Mesenchymal stem cell (in vitro differentiated cells and primary cell): ENCODE measurements at regions not wholly inside any gene's neighbourhood (a gene's known extent, or its start where the extent isn't known, plus 50 kb on each side); places are given as distances from the start of the nearest gene placed in this dataset.

ENCODE experiments used
- DNase-seq: peaks from one replicate; pipeline ENCODE4 v3.0.0-alpha.2; 2013
- H2AFZ ChIP-seq: one replicate; pipeline ENCODE4 v1.6.1; 2013; ENCODE audit warnings: low read depth, mild to moderate bottlenecking, control low read depth, inconsistent platforms, low read length, moderate library complexity
- H2AK5ac ChIP-seq: 2 replicates; pipeline ENCODE4 v1.6.1; 2013; ENCODE audit warnings: low read length, moderate library complexity, mild to moderate bottlenecking, inconsistent platforms; ENCODE audit not compliant: severe bottlenecking
- H2BK120ac ChIP-seq: one replicate; pipeline ENCODE4 v1.6.1; 2013; ENCODE audit warnings: low read depth, mild to moderate bottlenecking, inconsistent platforms, low read length, moderate library complexity
- H2BK12ac ChIP-seq, 2 experiments: one replicate each; pipeline ENCODE4 v1.6.1; 2013; ENCODE audit warnings: inconsistent platforms in 2 of 2, low read length in 2 of 2, mild to moderate bottlenecking in 2 of 2, moderate library complexity in 2 of 2, control low read depth in 1 of 2
- H2BK15ac ChIP-seq: one replicate; pipeline ENCODE4 v1.6.1; 2013; ENCODE audit warnings: mild to moderate bottlenecking, low read depth, inconsistent platforms; ENCODE audit not compliant: poor library complexity, severe bottlenecking
- H2BK5ac ChIP-seq: 2 replicates; pipeline ENCODE4 v1.6.1; 2013; ENCODE audit warnings: low read depth, mild to moderate bottlenecking, low read length, control low read depth, inconsistent platforms; ENCODE audit not compliant: poor library complexity, severe bottlenecking
- H3K14ac ChIP-seq, 2 experiments: one replicate each; pipeline ENCODE4 v1.6.1; 2013; ENCODE audit warnings: inconsistent platforms in 2 of 2, low read length in 2 of 2, control low read depth in 1 of 2, mild to moderate bottlenecking in 1 of 2, moderate library complexity in 1 of 2
- H3K18ac ChIP-seq, 2 experiments: one replicate each; pipeline ENCODE4 v1.6.1; 2013; ENCODE audit warnings: inconsistent platforms in 2 of 2, low read length in 2 of 2, control low read depth in 1 of 2, low read depth in 1 of 2, mild to moderate bottlenecking in 1 of 2
- H3K23ac ChIP-seq, 2 experiments: one replicate each; pipeline ENCODE4 v1.6.1; 2013; ENCODE audit warnings: inconsistent platforms in 2 of 2, low read length in 2 of 2, mild to moderate bottlenecking in 2 of 2, moderate library complexity in 2 of 2, control low read depth in 1 of 2
- H3K27ac ChIP-seq: 2 replicates; pipeline ENCODE4 v1.5.1; 2013; ENCODE audit warnings: mild to moderate bottlenecking, moderate library complexity, low read length, control low read depth, inconsistent platforms; ENCODE audit not compliant: poor library complexity, severe bottlenecking
- H3K27me3 ChIP-seq, 2 experiments: 2 replicates each; pipeline versions ENCODE4 v1.6.1 to v1.7.0; 2013; ENCODE audit warnings: low read length in 2 of 2, mild to moderate bottlenecking in 2 of 2, moderate library complexity in 2 of 2, control low read depth in 1 of 2, inconsistent platforms in 1 of 2; ENCODE audit not compliant: control insufficient read depth in 1 of 2, insufficient read depth in 1 of 2
- H3K36me3 ChIP-seq, 2 experiments: 2 replicates each; pipeline versions ENCODE4 v1.6.1 to v1.7.0; 2013; ENCODE audit warnings: low read length in 2 of 2, control low read depth in 1 of 2, inconsistent platforms in 1 of 2, low read depth in 1 of 2, mild to moderate bottlenecking in 1 of 2; ENCODE audit not compliant: insufficient read depth in 2 of 2, control insufficient read depth in 1 of 2
- H3K4ac ChIP-seq, 2 experiments: one replicate each; pipeline ENCODE4 v1.6.1; 2013; ENCODE audit warnings: inconsistent platforms in 2 of 2, low read length in 2 of 2, mild to moderate bottlenecking in 2 of 2, moderate library complexity in 2 of 2, control low read depth in 1 of 2, low read depth in 1 of 2
- H3K4me1 ChIP-seq: 2 replicates; pipeline ENCODE4 v1.6.1; 2013; ENCODE audit warnings: low read depth, low read length, control low read depth; ENCODE audit not compliant: control insufficient read depth, insufficient read depth
- H3K4me2 ChIP-seq: 2 replicates; pipeline ENCODE4 v1.6.1; 2013; ENCODE audit warnings: low read length, mild to moderate bottlenecking, inconsistent platforms; ENCODE audit not compliant: poor library complexity, severe bottlenecking
- H3K4me3 ChIP-seq, 2 experiments: 2 replicates each; pipeline versions ENCODE4 v1.5.1 to v1.7.0; 2013; ENCODE audit warnings: low read length in 2 of 2, mild to moderate bottlenecking in 2 of 2, control low read depth in 1 of 2, low read depth in 1 of 2; ENCODE audit not compliant: insufficient read depth in 1 of 2
- H3K79me1 ChIP-seq: replicated peaks from 2 replicates; pipeline ENCODE4 v1.6.1; 2013; ENCODE audit warnings: mild to moderate bottlenecking, control low read depth, low read length, inconsistent platforms; ENCODE audit not compliant: poor library complexity, severe bottlenecking
- H3K9ac ChIP-seq: 2 replicates; pipeline ENCODE4 v1.7.0; 2013; ENCODE audit warnings: mild to moderate bottlenecking, low read length, moderate library complexity
- H3K9me3 ChIP-seq: 2 replicates; pipeline ENCODE4 v1.7.0; 2013; ENCODE audit warnings: mild to moderate bottlenecking, low read length; ENCODE audit not compliant: control insufficient read depth
- H4K8ac ChIP-seq: one replicate; pipeline ENCODE4 v1.6.1; 2013; ENCODE audit warnings: inconsistent platforms, mild to moderate bottlenecking, low read length, moderate library complexity
- H4K91ac ChIP-seq: one replicate; pipeline ENCODE4 v1.6.1; 2013; ENCODE audit warnings: mild to moderate bottlenecking, low read length, inconsistent platforms
- WGBS: methylation state at CpG from one replicate; pipeline ENCODE4 v1.1.7; 2013; ENCODE audit warnings: mixed read lengths; 5-methylcytosine and 5-hydroxymethylcytosine counted together

DNA sequence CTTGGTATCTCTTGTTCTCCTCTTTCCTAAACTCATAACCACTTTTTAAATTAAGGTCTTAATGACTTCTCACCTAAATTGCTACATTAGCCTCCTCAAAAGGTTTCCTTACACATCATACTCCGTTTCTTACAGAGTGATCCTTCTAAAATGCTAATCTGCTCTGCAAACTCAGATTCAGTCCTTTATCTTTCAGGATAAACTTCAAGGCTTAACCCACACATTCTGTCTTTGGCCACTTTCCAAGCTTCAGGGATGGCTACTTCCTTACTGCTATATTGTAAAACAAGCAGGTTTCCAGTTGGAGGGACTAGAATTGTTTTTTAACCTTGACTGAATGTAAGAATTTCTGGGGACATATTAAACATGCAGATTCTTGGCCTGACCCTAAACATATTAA, 105.5 kb upstream of the CHD1 start:
- no peak overlapping the region for H2BK15ac ChIP-seq
- no peak overlapping the region for H4K91ac ChIP-seq
- H2BK5ac ChIP-seq = no peak overlapping the region
- no peaks in the 10 kb centered on the region for H3K27me3 ChIP-seq
- no peak overlapping the region for H3K4me3 ChIP-seq
- no peak overlapping the region for H3K9ac ChIP-seq
- no peak for DNase-seq
- H3K4me2 ChIP-seq = no peak overlapping the region
- H2BK120ac ChIP-seq = no peak overlapping the region
- H3K14ac ChIP-seq = no peak overlapping the region
- no peak overlapping the region for H2AFZ ChIP-seq
- H3K9me3 ChIP-seq = no peaks in the 10 kb centered on the region
- H3K4ac ChIP-seq = no peak overlapping the region
- no peak overlapping the region for H4K8ac ChIP-seq
- H3K23ac ChIP-seq = no peak overlapping the region
- H3K79me1 ChIP-seq = no peaks in the 10 kb centered on the region
- 64% methylated on average over 1 of the region's 1 CpG for WGBS
- no peaks in the 10 kb centered on the region for H3K36me3 ChIP-seq
- H2AK5ac ChIP-seq = no peak overlapping the region
- H3K4me1 ChIP-seq = no peaks in the 10 kb centered on the region
- H2BK12ac ChIP-seq = no peak overlapping the region
- no peak overlapping the region for H3K18ac ChIP-seq
- H3K27ac ChIP-seq = no peak overlapping the region

DNA sequence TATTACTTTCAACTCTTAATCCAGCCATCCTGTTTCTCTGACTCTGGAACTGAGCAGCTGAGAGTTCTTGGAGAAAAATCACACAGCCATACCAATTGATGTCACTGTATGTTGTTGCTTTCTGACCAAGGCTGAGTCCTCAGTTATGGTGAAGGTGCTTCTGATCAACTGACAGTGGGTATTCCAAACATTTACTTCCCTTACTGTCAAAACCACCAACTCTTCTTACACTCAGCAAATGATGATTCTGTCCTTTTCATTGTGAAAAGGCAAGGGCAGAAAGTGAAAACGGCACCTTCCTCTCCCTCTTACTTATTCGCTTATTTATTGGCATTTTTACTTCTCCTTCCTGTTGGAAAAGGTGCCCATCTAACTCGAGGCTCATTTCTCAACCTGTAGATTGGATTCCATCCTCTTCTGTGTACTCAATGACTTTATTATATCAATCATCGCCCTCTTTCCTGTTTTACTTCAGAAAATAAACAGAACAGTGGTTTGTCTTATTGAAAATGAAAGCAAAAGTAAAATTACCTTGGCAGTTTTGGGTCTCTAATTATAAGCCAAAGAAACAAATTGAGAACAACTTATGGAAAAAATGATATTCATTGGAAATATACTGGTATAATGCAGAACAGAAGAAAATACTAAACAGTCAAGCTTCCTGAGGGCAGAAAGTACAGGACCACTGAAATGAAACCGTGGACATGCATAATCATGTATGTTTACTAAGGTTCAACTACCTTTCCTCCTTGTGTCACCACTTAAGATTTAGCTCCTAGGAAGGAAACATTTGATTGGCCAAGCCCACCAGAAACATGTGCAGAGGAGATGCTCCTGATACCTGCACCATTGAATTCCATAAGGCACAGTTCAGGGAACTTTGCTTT, 104.5 kb upstream of the CHD1 start:
- Histone ChIP-seq H2BK15ac (no peak overlapping the region), H3K9me3 (no peaks in the 10 kb centered on the region), H3K4me3 (peak overlapping the region in 1 of 2 experiments; percentile 70), H3K4me1 (peaks cover under 1% of the 10 kb centered on the region), H3K14ac (no peak overlapping the region), H3K79me1 (no peaks in the 10 kb centered on the region), H3K27me3 (no peaks in the 10 kb centered on the region), H2BK120ac (no peak overlapping the region), H2BK5ac (no peak overlapping the region), H3K4ac (peak overlapping the region in 1 of 2 experiments; percentile 51), H3K18ac (no peak overlapping the region), H4K91ac (no peak overlapping the region), H4K8ac (peak overlapping the region; percentile 65), H3K9ac (peak overlapping the region; percentile 72), H3K27ac (peak overlapping the region; percentile 17), H3K23ac (no peak overlapping the region), H3K36me3 (no peaks in the 10 kb centered on the region), H2AFZ (peak overlapping the region; percentile 53), H3K4me2 (peak overlapping the region; percentile 39), H2BK12ac (peak overlapping the region in 1 of 2 experiments; percentile 84), H2AK5ac (no peak overlapping the region)
- WGBS = 77% methylated on average over 4 of the region's 5 CpGs
- DNase-seq = peak; percentile 36

DNA sequence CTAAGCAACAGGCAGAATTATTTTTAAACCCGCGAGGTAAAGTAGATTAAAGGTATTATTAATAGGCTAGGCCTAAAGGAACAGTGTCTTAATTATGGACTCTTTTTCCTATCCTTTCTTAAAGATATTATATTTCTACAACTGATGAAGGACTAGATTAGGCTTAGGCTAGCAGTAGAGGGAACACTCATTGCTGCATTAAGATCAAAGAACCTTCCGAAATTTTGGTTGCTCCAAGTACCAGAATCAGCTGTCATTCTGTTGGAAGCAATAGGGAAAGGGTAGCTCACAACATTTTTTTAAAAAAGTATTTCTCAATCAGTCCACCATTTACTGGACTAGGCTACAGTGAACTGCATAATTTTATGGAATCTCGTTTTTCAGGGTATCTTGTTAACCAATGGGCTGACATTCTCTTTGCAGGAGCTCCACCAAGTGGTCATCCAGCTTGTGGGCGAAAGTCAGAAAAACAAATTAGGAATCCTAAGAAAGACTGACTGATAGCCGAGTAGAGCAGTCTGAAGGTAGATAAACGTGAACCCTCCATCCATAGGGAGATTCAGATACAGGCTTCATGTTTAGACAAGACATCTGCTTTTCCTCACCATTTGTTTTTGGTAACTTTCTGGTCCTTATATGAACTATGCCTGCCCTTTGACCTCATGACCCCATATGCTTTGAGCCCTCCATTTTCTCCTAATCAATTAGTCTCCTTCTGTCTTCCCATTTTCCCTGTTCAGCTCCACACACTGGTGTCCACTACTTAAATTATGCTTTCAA, 103.6 kb upstream of the CHD1 start:
- Histone ChIP-seq H3K27me3 (no peaks in the 10 kb centered on the region), H3K18ac (no peak overlapping the region), H2BK5ac (no peak overlapping the region), H4K8ac (no peak overlapping the region), H4K91ac (no peak overlapping the region), H3K4me3 (peak overlapping the region in 1 of 2 experiments; percentile 70), H3K9me3 (no peaks in the 10 kb centered on the region), H3K23ac (no peak overlapping the region), H2BK12ac (no peak overlapping the region), H3K27ac (no peak overlapping the region), H2AFZ (peak overlapping the region; percentile 53), H3K4me1 (peaks cover 3% of the 10 kb centered on the region), H3K36me3 (no peaks in the 10 kb centered on the region), H2BK120ac (no peak overlapping the region), H3K4ac (no peak overlapping the region), H3K79me1 (no peaks in the 10 kb centered on the region), H3K9ac (peak overlapping the region; percentile 72), H3K14ac (no peak overlapping the region), H2BK15ac (no peak overlapping the region), H3K4me2 (peak overlapping the region; percentile 39), H2AK5ac (no peak overlapping the region)
- 25% methylated on average over 5 of the region's 7 CpGs for WGBS
- DNase-seq = peak; percentile 82

DNA sequence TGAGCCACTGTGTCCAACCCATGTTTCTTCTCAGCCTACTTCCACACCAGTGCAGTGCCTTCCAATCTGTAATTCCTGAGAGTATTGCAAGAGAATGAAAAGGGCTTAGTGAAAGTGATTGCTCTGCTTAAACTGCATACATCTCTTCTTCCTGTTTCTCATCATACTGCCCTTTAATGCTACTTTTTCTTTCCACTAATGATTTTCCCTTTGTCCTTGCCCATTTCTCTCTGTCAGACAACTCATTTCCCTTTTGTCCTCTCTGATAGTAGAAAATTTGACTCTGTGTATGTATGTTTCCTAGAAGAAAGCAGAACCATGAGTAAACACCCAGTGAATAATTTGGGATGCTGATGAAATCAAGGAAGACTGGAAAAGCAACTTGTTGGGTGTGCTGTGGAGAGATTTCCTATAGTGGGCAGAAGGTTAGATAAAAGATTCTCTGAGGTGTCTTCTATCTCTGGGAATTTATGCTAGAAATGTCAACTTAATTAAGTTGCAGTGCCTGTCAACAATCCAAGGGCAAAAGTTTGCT, 102.2 kb upstream of the CHD1 start:
- Histone ChIP-seq H3K4ac (no peak overlapping the region), H2BK120ac (no peak overlapping the region), H3K14ac (no peak overlapping the region), H2BK15ac (no peak overlapping the region), H3K27ac (no peak overlapping the region), H4K8ac (no peak overlapping the region), H3K27me3 (no peaks in the 10 kb centered on the region), H3K36me3 (no peaks in the 10 kb centered on the region), H2BK12ac (no peak overlapping the region), H3K4me1 (peaks cover 7% of the 10 kb centered on the region), H3K9ac (peak overlapping the region; percentile 59), H3K9me3 (no peaks in the 10 kb centered on the region), H3K23ac (no peak overlapping the region), H3K4me2 (no peak overlapping the region), H4K91ac (no peak overlapping the region), H2BK5ac (no peak overlapping the region), H2AK5ac (no peak overlapping the region), H3K18ac (no peak overlapping the region), H2AFZ (no peak overlapping the region), H3K79me1 (no peaks in the 10 kb centered on the region), H3K4me3 (no peak overlapping the region)
- DNase-seq = no peak
